ENCODE measurements at regions not wholly inside any gene's neighbourhood (a gene's known extent, or its start where the extent isn't known, plus 50 kb on each side); places are given as distances from the start of the nearest gene placed in this dataset.

GRCh38 chr4:111812760-111813159, 332.5 kb upstream of the FAM241A start:
- no peak for ATAC-seq
- POLR2A ChIA-PET = no interaction called here
- RAD21 ChIA-PET (ENCODE audit: unreplicated experiment) = interaction anchor here (1.3 kb wide), 1 partner anchor 133 kb away, joined by 3 read pairs; no protein-coding TSS in a partner anchor
- intact Hi-C loops (cut with micrococcal nuclease; ENCODE audit: unreplicated experiment) (no loop called here), in situ Hi-C loops (cut with MboI) (no loop called here)
- SMC1A ChIA-PET (ENCODE audit: uncharacterized antibody, unreplicated experiment) = no interaction called here
- H3K9ac ChIP-seq (ENCODE audit: control insufficient read depth, insufficient read depth, low read length) = no peak overlapping the region
- TF ChIP-seq FOXM1 (IDR thresholded peaks at IDR 0.05; ENCODE audit: low read depth, low read length) (no peak), CEBPB (IDR thresholded peaks at IDR 0.05; ENCODE audit: borderline replicate concordance in 1 of 2, low read depth in 2 of 2, low read length in 2 of 2) (no peak), SMARCA5 (IDR thresholded peaks at IDR 0.05) (no peak), ZNF274 (IDR thresholded peaks at IDR 0.05; ENCODE audit: insufficient read depth, insufficient read length) (no peak), RAD21 (IDR thresholded peaks at IDR 0.05; ENCODE audit: insufficient read depth, low read depth, low read length) (no peak), ATF7 (IDR thresholded peaks at IDR 0.05; ENCODE audit: low read depth) (no peak), EGR1 (IDR thresholded peaks at IDR 0.05; ENCODE audit: borderline replicate concordance in 1 of 2, low read depth in 2 of 2, low read length in 2 of 2) (no peak), MYB (IDR thresholded peaks at IDR 0.05; ENCODE audit: borderline replicate concordance, low read depth, low read length) (no peak), SUZ12 (IDR thresholded peaks at IDR 0.05; ENCODE audit: unreplicated experiment) (no peak), BACH1 (IDR thresholded peaks at IDR 0.05; ENCODE audit: borderline replicate concordance) (no peak), NR2C1 (IDR thresholded peaks at IDR 0.05) (no peak), CBX5 (IDR thresholded peaks at IDR 0.05; ENCODE audit: low read depth) (no peak), FOXK2 (IDR thresholded peaks at IDR 0.05) (no peak)
- H3K27me3 ChIP-seq (replicated peaks in 1 of 2; ENCODE audit: control insufficient read depth in 2 of 2, insufficient read depth in 2 of 2, low read length in 1 of 2) = no peaks in the 10 kb centered on the region
- no peak overlapping the region for H3K27ac ChIP-seq (ENCODE audit: control insufficient read depth, insufficient read depth)
- H3K79me2 ChIP-seq (ENCODE audit: control insufficient read depth, insufficient read depth, low read length) = no peaks in the 10 kb centered on the region
- CTCF ChIA-PET = interaction anchor here (1.2 kb wide), 1 partner anchor 11 kb away, joined by 3 read pairs; no protein-coding TSS in a partner anchor
- no peaks in the 10 kb centered on the region for H3K4me1 ChIP-seq (ENCODE audit: control insufficient read depth, insufficient read depth, low read length)
- no peak overlapping the region for H2AFZ ChIP-seq (ENCODE audit: control insufficient read depth, low read depth, low read length)
- DNase-seq (ENCODE audit: low read depth, low spot score) = no peak
- H4K20me1 ChIP-seq (ENCODE audit: control insufficient read depth, insufficient read depth) = no peaks in the 10 kb centered on the region
- no peak overlapping the region for H3K4me2 ChIP-seq (ENCODE audit: control insufficient read depth, insufficient read depth)
- FAIRE-seq = no peak
- no peaks in the 10 kb centered on the region for H3K36me3 ChIP-seq (ENCODE audit: control insufficient read depth in 2 of 2, insufficient read depth in 2 of 2, low read length in 1 of 2)
- WGBS (ENCODE audit: insufficient coverage, insufficient replicate concordance, low lambda C conversion rate, missing lambda C conversion rate) = 0% methylated on average over 1 of the region's 1 CpG
- no TSS peak for BruUV-seq (replicated peaks)
- no peaks in the 10 kb centered on the region for H3K9me3 ChIP-seq (replicated peaks; ENCODE audit: control insufficient read depth, insufficient read depth, low read length)
- H3K4me3 ChIP-seq = no peak overlapping the region
